ENCODE measurements at regions not wholly inside any gene's neighbourhood (a gene's known extent, or its start where the extent isn't known, plus 50 kb on each side); places are given as distances from the start of the nearest gene placed in this dataset.
"Not testable (repeated sequence)": the region's sequence is repeated elsewhere in the genome, so short reads cannot be mapped to it uniquely, and the experiment has no call there.

DNA sequence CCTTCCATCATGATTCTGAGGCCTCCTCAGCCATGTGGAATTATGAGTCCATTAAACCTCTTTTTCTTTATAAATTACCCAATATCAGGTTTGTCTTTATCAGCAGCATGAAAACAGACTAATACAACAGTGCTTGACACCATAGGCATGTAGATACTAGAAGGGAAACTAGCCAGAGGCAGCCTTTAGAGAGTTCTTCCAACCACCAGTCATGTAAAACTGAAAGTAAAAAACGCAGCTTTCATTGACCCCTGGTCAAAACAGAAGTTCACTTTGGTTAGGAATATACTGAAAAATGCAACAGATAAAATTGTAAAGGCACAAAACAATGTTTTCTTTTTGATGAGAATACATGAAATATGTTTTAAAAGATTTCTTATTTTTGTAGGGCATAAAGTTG, 122.8 kb upstream of the L3MBTL4 start:
- DNase-seq: no peak

DNA sequence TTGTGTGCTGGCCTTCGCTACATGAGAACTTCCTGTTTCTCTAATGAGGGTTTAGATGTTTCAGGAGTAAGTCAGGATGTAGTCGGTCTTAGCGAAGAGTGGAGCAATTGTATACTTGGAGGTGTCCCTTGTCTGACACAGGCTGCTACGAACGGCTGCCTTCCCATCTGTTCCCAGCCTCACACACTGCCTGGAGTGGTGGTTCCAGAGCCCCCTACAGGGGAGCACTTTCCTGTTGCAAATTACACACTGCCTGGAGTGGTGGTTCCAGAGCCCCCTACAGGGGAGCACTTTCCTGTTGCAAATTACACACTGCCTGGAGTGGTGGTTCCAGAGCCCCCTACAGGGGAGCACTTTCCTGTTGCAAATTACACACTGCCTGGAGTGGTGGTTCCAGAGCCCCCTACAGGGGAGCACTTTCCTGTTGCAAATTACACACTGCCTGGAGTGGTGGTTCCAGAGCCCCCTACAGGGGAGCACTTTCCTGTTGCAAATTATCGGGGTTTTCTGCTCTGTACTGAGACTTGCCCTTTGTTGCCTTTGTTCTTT, 126.5 kb upstream of the L3MBTL4 start:
- not testable (repeated sequence) for DNase-seq

DNA sequence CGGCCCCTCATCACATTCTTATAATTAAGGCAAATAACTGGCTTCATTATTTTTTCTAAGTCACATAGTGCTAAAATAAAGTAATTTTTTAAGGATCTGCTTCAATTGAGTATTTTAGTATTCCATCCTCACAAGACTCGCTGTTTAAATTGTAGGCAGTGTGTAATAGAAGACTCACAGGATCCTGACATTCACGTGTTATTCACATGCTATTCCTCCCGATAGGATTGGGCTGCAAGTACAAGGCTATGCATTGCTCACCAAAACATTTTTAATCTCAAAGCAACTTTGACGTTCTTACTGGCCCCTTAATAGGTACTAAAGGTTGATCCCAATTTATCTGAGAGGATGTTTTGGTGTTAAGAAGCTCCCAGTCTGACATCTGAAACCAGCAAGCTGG, 127.6 kb upstream of the L3MBTL4 start:
- DNase-seq: no peak

DNA sequence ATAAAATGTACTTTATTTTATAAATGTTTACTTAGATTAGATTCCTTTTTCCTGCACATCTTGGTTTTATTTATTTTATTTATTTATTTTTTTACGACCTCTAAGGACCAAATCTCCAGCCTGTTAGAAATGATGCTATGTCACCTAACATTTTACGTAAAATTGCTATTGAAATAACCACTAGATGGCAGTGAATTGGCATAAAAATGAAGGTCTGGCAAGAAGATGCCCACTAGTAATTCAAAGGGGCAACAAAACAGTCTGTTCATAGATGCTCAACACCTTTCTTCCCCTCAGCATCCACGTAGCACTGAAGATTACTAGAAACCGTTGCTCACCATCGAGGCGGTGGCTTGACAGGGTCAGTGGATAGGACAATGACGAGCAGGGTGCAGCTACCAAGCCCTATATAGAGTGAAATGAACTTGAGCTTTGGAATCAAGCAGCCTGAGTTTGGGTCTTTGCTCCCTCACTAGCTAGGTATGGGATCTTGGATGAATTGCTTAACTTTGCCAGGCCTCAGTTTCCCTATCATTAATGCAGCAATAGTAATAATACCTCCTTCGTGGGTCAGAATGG, 128.7 kb upstream of the L3MBTL4 start:
- peak in 2 of 4 experiments; percentile 8 to 21 for DNase-seq

DNA sequence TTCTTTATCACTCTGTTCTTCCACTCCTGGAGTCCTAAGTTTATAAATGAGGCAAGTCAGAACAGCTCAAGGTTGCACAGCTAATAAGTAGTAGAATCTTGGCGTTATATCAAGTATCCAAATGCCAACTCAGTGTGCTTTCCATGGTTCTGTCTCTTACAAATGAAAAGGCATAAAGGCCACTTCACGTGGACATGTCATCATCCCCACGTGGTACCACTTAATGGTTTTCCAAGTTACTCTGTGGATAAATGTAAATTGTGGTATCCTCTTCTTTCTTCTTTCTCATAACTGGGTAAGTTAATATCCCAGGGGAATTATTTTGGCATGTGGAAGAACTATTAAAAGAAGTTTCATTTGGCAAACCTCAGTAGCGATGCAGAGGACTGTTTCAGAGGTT, 131.5 kb upstream of the L3MBTL4 start:
- DNase-seq: no peak

DNA sequence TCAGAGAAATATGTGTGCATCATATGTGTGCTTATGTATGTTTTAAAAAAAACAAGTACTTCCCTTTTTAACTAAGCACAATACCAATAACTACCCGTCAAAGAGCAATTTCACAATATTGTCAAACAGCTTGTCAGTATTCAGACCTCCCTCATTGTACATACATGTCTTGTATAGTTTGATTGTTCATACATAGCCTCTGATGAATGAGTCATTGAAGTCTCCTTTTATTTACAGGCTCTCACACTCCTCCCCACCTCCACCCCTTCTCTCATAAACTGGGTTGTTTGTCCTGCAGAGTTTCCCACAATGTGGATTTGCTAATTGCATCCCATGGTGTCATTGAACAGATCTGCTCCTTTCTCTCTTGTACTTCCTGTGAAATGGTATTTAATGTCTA, 132.8 kb upstream of the L3MBTL4 start:
- DNase-seq: no peak

DNA sequence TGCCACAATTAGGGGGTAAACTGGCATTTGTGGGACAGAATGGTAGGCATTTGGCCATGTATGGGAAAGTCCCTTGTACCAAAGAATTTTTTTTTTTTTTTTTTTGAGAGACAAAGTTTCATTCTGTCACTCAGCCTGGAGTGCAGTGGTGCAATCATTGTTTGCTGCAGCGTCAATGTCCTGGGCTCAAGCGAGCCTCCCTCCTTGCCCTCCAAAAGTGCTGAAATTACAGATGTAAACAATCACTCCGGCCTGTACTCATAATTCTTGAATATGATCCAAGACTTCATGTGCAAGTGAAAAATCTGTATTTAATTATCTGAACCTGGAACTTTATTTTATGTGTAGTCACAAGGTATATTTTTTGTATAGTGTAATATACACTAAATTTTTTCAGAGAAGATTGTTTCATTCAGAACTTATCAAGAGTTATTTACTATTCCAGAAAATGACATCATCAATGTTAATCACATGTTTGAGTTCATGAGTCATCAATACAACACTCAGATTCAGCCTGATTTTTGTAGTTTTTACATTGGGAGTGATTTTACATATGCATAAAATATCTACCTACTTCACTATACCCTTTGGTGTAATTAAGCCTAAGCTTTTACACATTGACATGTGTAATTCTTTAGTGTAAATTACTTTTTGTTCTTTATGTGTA, 138.7 kb upstream of the L3MBTL4 start:
- no peak for DNase-seq

DNA sequence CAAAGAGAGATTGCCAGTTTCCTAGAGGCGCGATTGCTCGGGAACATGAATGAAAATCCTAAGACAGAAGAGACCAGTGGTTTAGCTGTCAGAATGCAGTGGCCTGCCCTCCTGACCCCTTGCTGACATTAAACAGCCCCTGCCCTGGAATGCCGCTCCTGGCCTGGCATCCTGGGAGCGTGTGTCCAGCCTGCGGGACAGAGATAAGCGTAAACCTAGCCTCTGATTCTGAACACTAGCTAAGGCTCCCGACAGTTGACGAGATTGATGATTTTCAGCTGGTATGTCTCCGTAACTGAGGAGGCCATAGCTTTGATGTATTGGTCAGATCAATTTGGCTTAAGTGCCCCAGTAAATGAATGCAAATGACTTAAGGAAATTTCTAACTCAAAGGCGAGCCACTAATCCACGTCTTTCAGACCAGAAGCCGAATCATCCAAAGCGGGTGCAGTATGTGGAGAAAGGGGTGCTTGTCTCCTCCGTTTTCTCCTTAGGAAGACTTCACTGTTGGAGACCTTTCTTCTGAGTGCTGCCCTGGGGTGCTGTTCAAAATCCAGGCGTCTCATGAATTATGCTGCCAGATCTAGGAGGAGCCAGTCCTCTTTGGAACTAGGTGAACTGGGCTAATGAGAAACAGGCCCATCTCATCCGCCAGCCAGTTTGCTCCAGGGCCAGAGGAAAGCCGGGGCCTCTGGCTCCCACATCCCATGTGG, 142.5 kb upstream of the L3MBTL4 start:
- no peak for DNase-seq

DNA sequence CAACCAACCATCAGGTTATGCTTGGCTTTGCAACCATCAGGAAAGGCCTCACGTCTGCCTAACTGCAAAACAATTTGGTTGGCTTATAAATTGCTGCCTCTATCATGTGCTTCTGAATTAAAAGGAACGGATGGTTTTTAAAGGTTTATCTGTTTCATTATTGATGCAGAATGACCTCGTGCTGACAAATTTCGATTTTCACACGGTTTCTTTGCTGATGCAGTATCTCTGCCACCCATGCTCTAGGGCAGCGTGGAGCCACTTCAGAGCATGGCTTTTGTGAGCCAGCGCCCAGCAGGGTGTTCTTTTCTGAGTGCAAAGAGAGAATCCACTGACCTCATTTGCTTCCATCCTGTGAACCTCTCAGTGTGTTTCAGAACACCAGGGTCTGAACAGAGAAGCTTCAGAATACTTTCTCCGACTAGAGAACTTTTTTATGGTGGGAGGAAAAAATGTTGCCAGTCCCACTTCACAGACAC, 143.1 kb upstream of the L3MBTL4 start:
- no peak for DNase-seq

DNA sequence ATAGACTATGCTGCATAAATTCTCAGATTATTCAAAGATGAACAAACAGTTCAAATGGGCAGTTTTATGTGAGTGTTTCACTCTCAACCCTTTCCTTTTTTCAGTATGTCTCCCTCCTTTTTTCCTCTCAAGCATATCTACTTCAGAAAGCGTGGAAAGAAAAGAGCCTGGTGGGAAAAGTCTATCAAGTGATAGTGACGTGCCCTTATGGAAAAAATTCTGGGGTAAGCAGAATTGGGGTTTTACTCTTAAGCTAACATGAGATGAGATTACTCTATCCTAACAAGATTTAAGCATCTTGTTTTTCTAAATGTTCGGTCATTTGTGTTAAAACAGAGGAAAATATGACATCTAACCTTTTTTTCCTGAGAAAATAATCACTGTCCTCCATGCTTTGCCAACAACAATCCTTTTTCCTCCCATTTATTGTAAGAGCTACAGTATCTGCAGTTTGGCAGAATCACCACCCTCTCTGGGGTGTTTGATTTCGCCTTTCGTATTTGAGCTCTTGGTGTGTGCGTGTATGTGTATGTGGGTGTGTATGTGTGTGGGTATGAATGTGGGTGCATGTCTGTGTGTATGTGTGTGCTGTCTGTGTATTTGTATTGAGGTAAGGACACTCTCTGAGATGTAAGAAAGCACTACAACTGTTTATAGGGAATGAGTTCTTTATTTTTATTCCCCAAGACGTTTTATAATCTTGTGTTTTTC, 143.9 kb upstream of the L3MBTL4 start:
- no peak for DNase-seq

DNA sequence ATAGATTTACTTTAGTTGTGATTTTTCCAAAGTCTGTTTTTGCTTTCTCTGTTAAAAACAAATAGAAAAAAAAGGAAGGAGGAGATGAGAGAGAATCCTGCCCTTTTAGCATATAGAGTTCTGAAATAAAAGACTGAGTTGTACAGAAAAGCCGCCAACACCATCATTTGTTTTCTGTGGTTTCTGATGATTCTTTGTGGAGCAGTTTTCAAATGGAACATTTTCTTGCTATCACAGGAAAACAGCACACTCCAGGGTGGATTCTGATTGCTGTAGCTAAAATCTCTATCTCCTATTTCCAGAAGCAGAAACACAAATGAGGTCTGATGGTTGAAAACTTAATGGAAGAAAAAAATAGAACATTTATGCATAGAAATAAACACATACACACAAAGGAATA, 144.6 kb upstream of the L3MBTL4 start:
- no peak for DNase-seq

DNA sequence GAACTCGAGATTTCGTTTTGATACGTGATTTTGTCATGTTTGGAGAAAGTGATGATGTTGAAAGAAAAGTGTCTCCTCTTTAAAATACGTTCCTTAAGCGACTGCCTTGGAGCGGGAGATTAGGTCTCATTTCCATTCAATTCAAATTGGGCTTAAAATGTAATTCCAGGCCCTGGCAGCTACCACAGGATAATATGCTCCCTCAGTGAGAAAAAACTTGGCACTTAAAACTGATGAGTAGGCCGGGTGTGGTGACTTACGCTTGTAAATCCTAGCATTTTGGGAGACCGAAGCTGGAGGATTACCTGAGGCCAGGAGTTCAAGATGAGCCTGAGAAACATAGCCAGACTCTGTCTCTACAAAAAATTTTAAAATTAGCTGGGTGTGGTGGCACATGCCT, 146.3 kb upstream of the L3MBTL4 start:
- DNase-seq: no peak

DNA sequence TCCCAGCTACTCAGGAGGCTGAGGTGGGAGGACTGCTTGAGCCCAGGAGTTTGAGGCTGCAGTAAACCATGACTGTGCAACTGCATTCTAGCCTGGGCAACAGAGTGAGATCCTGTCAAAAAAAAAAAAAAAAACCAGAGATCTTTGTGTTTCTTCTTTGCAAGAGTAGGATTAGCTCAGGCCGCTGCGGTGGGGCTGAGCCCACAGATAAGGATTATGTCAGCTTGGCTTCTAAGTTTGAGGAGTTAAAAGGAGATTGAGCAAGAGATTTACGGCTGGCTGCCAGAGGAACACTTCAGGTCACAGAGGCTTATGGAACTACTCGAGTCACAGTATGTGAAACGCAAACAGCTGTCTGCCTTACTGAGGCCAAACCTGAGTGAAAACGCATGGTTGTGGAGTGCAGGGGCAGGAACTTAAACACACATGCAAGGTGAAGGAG, 146.7 kb upstream of the L3MBTL4 start:
- DNase-seq: no peak

DNA sequence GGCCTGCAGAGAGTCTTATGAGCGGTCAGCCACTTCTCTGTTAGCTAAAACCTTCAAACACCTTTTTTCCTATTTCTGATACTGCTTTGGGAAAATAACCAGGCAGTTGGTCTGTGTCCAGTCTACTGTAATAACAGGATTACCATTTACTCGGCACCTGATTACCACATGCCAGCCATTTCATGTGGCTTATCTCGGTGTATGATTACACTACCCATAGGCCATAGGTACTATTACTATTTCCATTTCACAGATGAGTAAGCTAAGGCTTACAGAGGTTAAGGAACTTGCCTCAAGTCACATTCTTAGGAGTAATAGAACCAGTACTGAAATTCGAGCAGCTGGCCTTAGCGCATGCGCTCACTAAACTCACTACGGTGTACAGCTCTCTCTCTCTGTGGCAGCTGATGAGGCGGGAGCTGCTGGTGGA, 147.2 kb upstream of the L3MBTL4 start:
- DNase-seq: no peak

DNA sequence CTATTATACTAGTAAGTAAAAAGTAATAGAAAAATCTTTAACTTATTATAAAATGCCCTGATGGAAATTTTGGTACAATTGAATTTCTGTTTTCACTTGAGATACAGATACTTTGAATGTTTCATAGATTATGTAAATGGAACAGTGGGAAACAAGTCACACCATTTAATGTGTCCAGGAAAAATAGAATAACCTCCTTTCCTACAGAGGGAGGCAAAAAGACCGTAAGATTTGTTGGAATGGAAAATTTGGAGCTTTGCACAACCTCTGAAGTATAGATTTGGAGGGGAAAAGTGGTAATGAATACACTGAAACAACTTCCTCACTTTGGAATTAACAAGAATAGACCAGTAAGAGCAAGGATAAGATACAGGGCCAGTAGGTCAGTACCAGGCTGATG, 149.2 kb upstream of the L3MBTL4 start:
- DNase-seq: no peak

DNA sequence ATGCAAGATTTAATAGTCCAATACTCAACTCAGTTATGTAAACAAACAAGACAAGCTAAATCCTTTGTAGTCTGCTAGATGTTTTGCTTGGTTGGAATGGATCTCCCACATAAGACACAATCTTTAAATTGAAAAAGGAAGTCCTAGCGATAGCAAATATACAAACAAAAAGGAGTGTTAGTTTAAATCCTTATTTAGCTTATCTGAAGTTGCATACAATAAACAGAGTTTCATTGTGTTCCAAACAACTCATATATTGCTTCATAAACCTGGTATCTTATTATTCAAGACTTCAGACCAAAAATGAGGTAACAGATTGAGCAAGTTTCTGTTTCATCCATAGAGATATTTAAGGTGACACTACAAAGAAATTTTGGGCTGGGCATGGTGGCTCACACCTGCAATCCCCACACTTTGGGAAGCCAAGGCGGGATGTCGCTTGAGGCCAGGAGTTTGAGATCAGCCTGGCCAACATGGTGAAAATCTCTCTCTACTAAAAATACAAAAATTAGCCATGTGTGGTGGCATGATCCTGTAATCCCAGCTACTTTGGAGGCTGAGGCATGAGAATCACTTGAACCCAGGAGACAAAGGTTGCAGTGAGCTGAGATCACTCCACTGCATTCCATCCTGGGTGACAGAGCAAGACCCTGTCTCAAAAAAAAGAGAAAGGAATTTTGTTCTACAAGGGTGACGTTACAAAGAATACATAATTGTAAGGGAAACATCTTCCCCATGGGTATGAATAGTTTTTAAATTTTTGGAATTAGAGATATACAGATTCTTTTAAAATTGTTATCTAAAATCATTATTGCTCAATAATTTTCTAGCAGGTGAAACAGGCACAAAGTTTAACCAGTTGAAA, 150.5 kb upstream of the L3MBTL4 start:
- DNase-seq: no peak

DNA sequence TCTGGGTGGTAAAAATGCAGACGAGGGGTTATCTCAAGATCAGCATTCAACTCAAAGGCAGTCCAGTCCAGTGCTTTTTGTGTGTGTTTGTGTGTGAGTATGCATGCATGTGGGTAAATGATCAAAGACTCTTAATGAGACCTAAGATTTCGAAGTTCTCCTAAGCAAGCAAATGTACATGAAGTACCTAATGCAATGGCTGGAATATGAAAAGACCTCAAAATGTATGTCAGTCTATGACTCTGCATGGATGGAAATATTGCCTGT, 151.0 kb upstream of the L3MBTL4 start:
- no peak for DNase-seq

DNA sequence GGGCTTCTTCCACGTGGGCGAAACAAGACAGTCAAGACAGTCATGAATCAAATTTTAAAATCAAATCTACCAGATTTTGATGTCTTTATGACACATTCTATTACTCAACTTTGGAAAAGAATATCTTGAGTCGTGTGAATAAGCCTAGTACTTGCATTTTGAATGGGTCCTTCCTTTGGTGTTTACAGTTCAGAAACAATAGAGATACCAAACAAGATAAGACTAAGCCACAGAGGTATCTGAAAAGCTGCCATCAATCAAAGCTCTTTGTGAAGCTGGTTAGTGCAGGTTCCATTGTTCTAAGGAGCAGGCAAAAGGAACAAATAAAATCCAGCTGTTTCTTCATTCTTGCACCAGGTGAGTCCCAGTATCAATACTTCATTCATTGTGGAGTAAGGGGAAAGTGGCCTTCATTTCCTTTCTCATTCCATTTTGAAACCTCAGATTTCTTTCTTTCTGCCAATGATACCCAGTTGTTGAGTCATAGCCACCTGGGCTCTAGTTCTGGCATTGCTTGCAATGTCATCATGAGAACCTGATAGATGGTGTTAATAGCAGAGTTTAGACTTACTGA, 151.7 kb upstream of the L3MBTL4 start:
- DNase-seq: no peak

DNA sequence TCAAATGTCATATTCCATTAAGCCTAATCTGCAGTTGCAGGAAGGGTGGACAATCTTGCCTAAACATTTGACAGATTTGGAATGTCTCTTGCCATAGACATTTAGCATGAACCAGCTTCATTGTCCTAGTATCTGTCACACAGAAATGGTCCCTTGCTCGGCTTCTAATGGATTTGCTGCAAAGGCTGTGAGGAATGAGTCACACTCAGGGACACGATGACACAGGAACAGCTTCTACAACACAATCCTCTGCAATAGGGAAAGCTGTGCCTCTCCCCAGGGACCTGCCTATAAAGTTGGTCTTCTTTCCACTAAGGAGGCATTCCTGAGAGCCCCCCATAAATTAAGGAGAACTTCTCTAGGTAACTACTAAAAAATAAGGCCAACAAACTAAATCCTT, 155.1 kb upstream of the L3MBTL4 start:
- no peak for DNase-seq

DNA sequence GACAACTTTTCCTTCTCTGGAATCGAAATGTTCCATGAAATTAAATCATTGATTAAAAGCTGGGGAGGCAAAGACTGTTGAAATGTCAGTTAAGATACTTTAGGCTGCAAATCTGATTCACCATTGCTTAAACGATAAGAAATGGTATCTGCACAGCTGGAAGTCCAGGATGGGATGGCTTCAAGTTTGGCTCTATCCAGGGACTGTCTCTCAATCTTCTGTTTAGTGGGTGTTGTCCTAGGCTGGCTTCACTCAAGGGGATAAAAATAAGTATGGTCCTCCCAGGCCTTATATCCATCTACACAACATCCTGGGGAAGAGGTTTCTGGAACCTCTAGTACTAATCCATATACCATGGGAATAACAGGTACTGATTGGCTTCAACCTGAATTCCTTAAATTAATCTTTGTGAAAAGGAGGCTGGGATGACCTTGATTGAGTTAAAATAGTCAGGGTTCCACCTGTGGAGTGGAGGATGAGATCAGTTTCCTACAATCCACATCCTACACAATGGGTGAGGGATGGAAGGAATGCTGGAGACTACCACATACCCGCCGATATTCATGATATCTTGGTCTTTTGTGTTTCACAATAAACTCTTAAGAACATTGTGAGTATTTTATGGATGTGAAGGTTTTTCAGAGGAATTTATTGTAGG, 156.0 kb upstream of the L3MBTL4 start:
- no peak for DNase-seq

DNA sequence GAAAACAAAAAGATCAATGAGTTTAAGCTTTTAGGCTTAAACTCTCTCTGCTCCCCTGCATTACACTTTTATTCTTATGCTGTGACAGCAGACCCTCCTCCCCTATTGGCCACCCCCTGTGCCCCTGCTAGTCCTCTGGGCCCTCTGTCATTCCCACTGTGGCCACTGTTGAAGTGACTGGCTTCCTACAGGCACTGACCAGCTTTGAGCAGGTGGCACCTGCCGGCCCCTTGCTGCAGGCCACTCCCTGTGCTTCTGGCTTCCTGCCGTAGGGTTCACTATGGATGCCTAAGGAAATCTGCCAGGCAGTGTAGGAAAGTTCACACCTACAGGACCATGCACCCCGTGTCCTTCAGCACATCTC, 156.5 kb upstream of the L3MBTL4 start:
- DNase-seq: no peak
